ENCODE measurements at regions not wholly inside any gene's neighbourhood (a gene's known extent, or its start where the extent isn't known, plus 50 kb on each side); places are given as distances from the start of the nearest gene placed in this dataset.

- no peak for TF ChIP-seq CTCF (conservative IDR thresholded peaks at IDR 0.05)
- Mint-ChIP-seq H3K27ac (no peak overlapping the region), H3K4me3 (no peak overlapping the region), H3K36me3 (ENCODE audit: low read depth) (no peaks in the 10 kb centered on the region), H3K4me1 (no peaks in the 10 kb centered on the region), H3K9me3 (peaks cover 12% of the 10 kb centered on the region), H3K27me3 (ENCODE audit: insufficient read depth) (no peaks in the 10 kb centered on the region)
- no peaks in the 10 kb centered on the region for H3K36me3 ChIP-seq (ENCODE audit: control insufficient read depth, insufficient read depth, low read length)
- peaks cover 15% of the 10 kb centered on the region for H3K9me3 ChIP-seq (ENCODE audit: control insufficient read depth, low read length)
- H3K27me3 ChIP-seq (ENCODE audit: control insufficient read depth, insufficient read depth, low read length, poor library complexity, severe bottlenecking), result no peaks in the 10 kb centered on the region
- H3K9ac ChIP-seq (ENCODE audit: extremely low read depth, low read length, poor library complexity, severe bottlenecking), result no peak overlapping the region
- no peaks in the 10 kb centered on the region for H3K4me1 ChIP-seq (ENCODE audit: control insufficient read depth, insufficient read depth, low read length)
- no peak overlapping the region for H3K27ac ChIP-seq (ENCODE audit: low read depth, low read length)
- H3K4me3 ChIP-seq (ENCODE audit: low read length), result no peak overlapping the region
- WGBS, 2 experiments (ENCODE audit: insufficient coverage in 1 of 2, insufficient read length in 1 of 2), result 94 to 96% methylated on average over 3 of the region's 3 CpGs
- DNase-seq, result no peak
Observed at GRCh38 chr4:116512552-116512951, 572.8 kb downstream of the TRAM1L1 start.

GRCh38 chr4:116501954-116502353 is 583.4 kb downstream of the TRAM1L1 start:
- Histone ChIP-seq H3K9ac (ENCODE audit: extremely low read depth, low read length, poor library complexity, severe bottlenecking) (no peak overlapping the region), H3K4me3 (ENCODE audit: low read length) (no peak overlapping the region), H3K9me3 (ENCODE audit: control insufficient read depth, low read length) (no peaks in the 10 kb centered on the region), H3K27me3 (ENCODE audit: control insufficient read depth, insufficient read depth, low read length, poor library complexity, severe bottlenecking) (no peaks in the 10 kb centered on the region), H3K27ac (ENCODE audit: low read depth, low read length) (no peak overlapping the region), H3K36me3 (ENCODE audit: control insufficient read depth, insufficient read depth, low read length) (no peaks in the 10 kb centered on the region), H3K4me1 (ENCODE audit: control insufficient read depth, insufficient read depth, low read length) (no peaks in the 10 kb centered on the region)
- Mint-ChIP-seq H3K27me3 (ENCODE audit: insufficient read depth) (no peaks in the 10 kb centered on the region), H3K4me3 (no peak overlapping the region), H3K36me3 (ENCODE audit: low read depth) (no peaks in the 10 kb centered on the region), H3K4me1 (no peaks in the 10 kb centered on the region), H3K27ac (no peak overlapping the region), H3K9me3 (no peaks in the 10 kb centered on the region)
- TF ChIP-seq CTCF (conservative IDR thresholded peaks at IDR 0.05), result no peak
- DNase-seq, result no peak
- WGBS, 2 experiments (ENCODE audit: insufficient coverage in 1 of 2, insufficient read length in 1 of 2), result 77 to 92% methylated on average over 2 to 4 of the region's 4 CpGs

DNA sequence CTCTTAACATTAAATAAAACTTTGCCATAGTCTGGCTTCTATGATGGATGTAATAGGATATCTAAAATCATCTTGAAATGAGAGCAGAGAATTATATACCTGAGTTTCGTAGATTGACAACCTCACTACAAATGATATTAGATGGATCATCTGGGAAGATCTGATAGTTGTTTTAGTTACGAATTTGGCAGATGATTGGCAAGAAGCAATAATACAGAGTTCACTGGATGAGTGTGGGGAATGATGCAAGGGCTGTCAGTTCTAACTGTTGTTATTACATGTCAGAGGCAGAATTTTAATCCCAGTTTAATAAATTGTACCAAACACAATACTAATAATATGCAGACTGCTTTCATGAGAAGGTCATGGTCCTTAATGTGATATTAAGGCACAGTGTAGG is 585.2 kb downstream of the TRAM1L1 start:
- Histone ChIP-seq H3K9ac (ENCODE audit: extremely low read depth, low read length, poor library complexity, severe bottlenecking) (no peak overlapping the region), H3K36me3 (ENCODE audit: control insufficient read depth, insufficient read depth, low read length) (no peaks in the 10 kb centered on the region), H3K4me3 (ENCODE audit: low read length) (no peak overlapping the region), H3K27me3 (ENCODE audit: control insufficient read depth, insufficient read depth, low read length, poor library complexity, severe bottlenecking) (no peaks in the 10 kb centered on the region), H3K27ac (ENCODE audit: low read depth, low read length) (no peak overlapping the region), H3K4me1 (ENCODE audit: control insufficient read depth, insufficient read depth, low read length) (no peaks in the 10 kb centered on the region), H3K9me3 (ENCODE audit: control insufficient read depth, low read length) (no peaks in the 10 kb centered on the region)
- H3K27ac Mint-ChIP-seq, result no peak overlapping the region
- no peaks in the 10 kb centered on the region for H3K27me3 Mint-ChIP-seq (ENCODE audit: insufficient read depth)
- H3K4me3 Mint-ChIP-seq, result no peak overlapping the region
- no peaks in the 10 kb centered on the region for H3K9me3 Mint-ChIP-seq
- no peak for TF ChIP-seq CTCF (conservative IDR thresholded peaks at IDR 0.05)
- no peak for DNase-seq
- H3K36me3 Mint-ChIP-seq (ENCODE audit: low read depth), result no peaks in the 10 kb centered on the region
- WGBS, 2 experiments (ENCODE audit: insufficient coverage in 1 of 2, insufficient read length in 1 of 2), result 88% methylated on average over 2 of the region's 2 CpGs; no CpG with 5 or more reads in 1 of the 2 experiments
- no peaks in the 10 kb centered on the region for H3K4me1 Mint-ChIP-seq

Data from endodermal cell (in vitro differentiated cells).